ENCODE measurements at regions not wholly inside any gene's neighbourhood (a gene's known extent, or its start where the extent isn't known, plus 50 kb on each side); places are given as distances from the start of the nearest gene placed in this dataset.

GRCh38 chr4:125021189-125021588, 293.6 kb upstream of the FAT4 start:
- intact Hi-C loops (cut with micrococcal nuclease; ENCODE audit: unreplicated experiment) (no loop called here), in situ Hi-C loops (cut with MboI) (no loop called here)
- Histone ChIP-seq H4K20me1 (ENCODE audit: control insufficient read depth, insufficient read depth) (no peaks in the 10 kb centered on the region), H3K36me3 (ENCODE audit: control insufficient read depth in 2 of 2, insufficient read depth in 2 of 2, low read length in 1 of 2) (no peaks in the 10 kb centered on the region), H3K4me1 (ENCODE audit: control insufficient read depth, insufficient read depth, low read length) (no peaks in the 10 kb centered on the region), H3K9me3 (replicated peaks; ENCODE audit: control insufficient read depth, insufficient read depth, low read length) (no peaks in the 10 kb centered on the region), H3K9ac (ENCODE audit: control insufficient read depth, insufficient read depth, low read length) (no peak overlapping the region), H3K27me3 (replicated peaks in 1 of 2; ENCODE audit: control insufficient read depth in 2 of 2, insufficient read depth in 2 of 2, low read length in 1 of 2) (no peaks in the 10 kb centered on the region), H2AFZ (ENCODE audit: control insufficient read depth, low read depth, low read length) (no peak overlapping the region), H3K27ac (ENCODE audit: control insufficient read depth, insufficient read depth) (no peak overlapping the region), H3K4me2 (ENCODE audit: control insufficient read depth, insufficient read depth) (no peak overlapping the region), H3K79me2 (ENCODE audit: control insufficient read depth, insufficient read depth, low read length) (no peaks in the 10 kb centered on the region), H3K4me3 (no peak overlapping the region)
- no peak for ATAC-seq
- FAIRE-seq: no peak
- BruUV-seq (replicated peaks): no TSS peak
- ChIA-PET SMC1A (ENCODE audit: uncharacterized antibody, unreplicated experiment) (interaction anchor here (0.8 kb wide), 1 partner anchor 33 kb away, joined by 3 read pairs; no protein-coding TSS in a partner anchor), CTCF (no interaction called here), RAD21 (ENCODE audit: unreplicated experiment) (no interaction called here), POLR2A (no interaction called here)
- 0% methylated on average over 1 of the region's 1 CpG for WGBS (ENCODE audit: insufficient coverage, insufficient replicate concordance, low lambda C conversion rate, missing lambda C conversion rate)
- no peak for DNase-seq (ENCODE audit: low read depth, low spot score)
- TF ChIP-seq STAT1 (conservative IDR thresholded peaks at IDR 0.05) (no peak), FOS (IDR thresholded peaks at IDR 0.05; ENCODE audit: borderline replicate concordance, extremely low read depth, insufficient read length) (no peak), PRDM15 (CRISPR knock-in tag; IDR thresholded peaks at IDR 0.05) (no peak), BCLAF1 (IDR thresholded peaks at IDR 0.05) (no peak), ESRRA (IDR thresholded peaks at IDR 0.05; ENCODE audit: low read length) (no peak), TAF1 (IDR thresholded peaks at IDR 0.05; ENCODE audit: borderline replicate concordance, low read depth, low read length) (no peak), CREB1 (IDR thresholded peaks at IDR 0.05; ENCODE audit: low read depth) (no peak), RAD21 (IDR thresholded peaks at IDR 0.05; ENCODE audit: insufficient read depth, low read depth, low read length) (no peak), MXI1 (IDR thresholded peaks at IDR 0.05; ENCODE audit: low read depth, low read length) (no peak), SRF (IDR thresholded peaks at IDR 0.05; ENCODE audit: low read depth in 2 of 2, low read length in 2 of 2) (no peak), CUX1 (IDR thresholded peaks at IDR 0.05; ENCODE audit: insufficient replicate concordance, low read depth, low read length) (no peak)

Data from GM12878 (cell line).